Peyer's patch (tissue), 4 donors: ENCODE measurements at regions not wholly inside any gene's neighbourhood (a gene's known extent, or its start where the extent isn't known, plus 50 kb on each side); places are given as distances from the start of the nearest gene placed in this dataset.

ENCODE experiments used
- DNase-seq, 3 donors: peaks; one replicate each; pipeline ENCODE4 v3.0.0-alpha.2; 2017 to 2019
- H3K27ac ChIP-seq, 4 donors: fragments of 200-600 bp; sonication (generic); one replicate each; pipeline ENCODE4 v1.5.1; 2016 to 2019
- H3K27me3 ChIP-seq, 2 donors: fragments of 200-600 bp; sonication (generic); one replicate each; pipeline ENCODE4 v1.5.1; 2019
- H3K36me3 ChIP-seq, 3 donors: fragments of 200-600 bp; sonication (generic); one replicate each; pipeline ENCODE4 v1.5.1; 2016 to 2019
- H3K4me1 ChIP-seq, 4 donors: fragments of 200-600 bp; sonication (generic); one replicate each; pipeline ENCODE4 v1.5.1; 2016 to 2019
- H3K4me3 ChIP-seq, 4 donors: fragments of 200-600 bp; sonication (generic); 1 replicate in 3 of 4; 2 replicates in 1 of 4; pipeline ENCODE4 v1.5.1; 2016 to 2019; ENCODE audit warnings: mild to moderate bottlenecking in 1 of 4
- H3K9me3 ChIP-seq, 4 donors: fragments of 200-600 bp; sonication (generic); one replicate each; pipeline ENCODE4 v1.5.1; 2016 to 2019; ENCODE audit warnings: mild to moderate bottlenecking in 1 of 4
- POLR2A ChIP-seq, 2 donors: fragments of 450-650 bp; IDR thresholded peaks; one replicate each; pipeline ENCODE4 v1.5.1; 2017; ENCODE audit warnings: antibody characterized with exemption in 2 of 2, mild to moderate bottlenecking in 2 of 2, moderate library complexity in 2 of 2
- TF ChIP-seq, protein P1 (sequence below), 6 experiments: fragments of 450-650 bp in 4 of 6; fragments of 200-600 bp in 2 of 6; sonication (generic) in 1 of 6; IDR thresholded peaks; one replicate each; pipeline ENCODE4 v1.5.1; 2017 to 2019; ENCODE audit warnings: antibody characterized with exemption in 6 of 6, mild to moderate bottlenecking in 3 of 6, moderate library complexity in 1 of 6

DNA sequence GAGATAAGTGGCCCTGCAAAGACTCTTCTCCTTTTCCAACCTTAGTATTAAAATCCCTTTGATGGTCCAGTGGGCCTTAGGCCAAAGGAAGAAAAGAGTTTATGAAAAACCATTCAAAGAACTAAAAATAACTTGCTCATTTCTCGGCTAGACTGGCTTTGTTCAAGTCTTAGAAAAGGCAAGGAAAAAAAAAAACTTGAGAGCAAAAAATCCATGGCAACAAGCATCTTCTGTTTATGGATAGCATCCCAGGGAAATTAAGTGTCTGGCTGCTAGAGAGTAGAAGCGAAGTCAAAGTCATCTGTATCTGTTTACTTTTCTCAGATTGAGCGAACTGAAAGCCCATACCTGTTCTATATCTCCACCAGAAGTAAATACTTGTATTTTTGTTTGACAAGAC, 129.6 kb downstream of the KCTD15 start:
- H3K4me1 ChIP-seq = no peaks in the 10 kb centered on the region
- no peak overlapping the region for H3K27ac ChIP-seq
- no peaks in the 10 kb centered on the region for H3K27me3 ChIP-seq
- no peaks in the 10 kb centered on the region for H3K36me3 ChIP-seq
- H3K9me3 ChIP-seq = no peaks in the 10 kb centered on the region
- TF ChIP-seq, protein P1, sequence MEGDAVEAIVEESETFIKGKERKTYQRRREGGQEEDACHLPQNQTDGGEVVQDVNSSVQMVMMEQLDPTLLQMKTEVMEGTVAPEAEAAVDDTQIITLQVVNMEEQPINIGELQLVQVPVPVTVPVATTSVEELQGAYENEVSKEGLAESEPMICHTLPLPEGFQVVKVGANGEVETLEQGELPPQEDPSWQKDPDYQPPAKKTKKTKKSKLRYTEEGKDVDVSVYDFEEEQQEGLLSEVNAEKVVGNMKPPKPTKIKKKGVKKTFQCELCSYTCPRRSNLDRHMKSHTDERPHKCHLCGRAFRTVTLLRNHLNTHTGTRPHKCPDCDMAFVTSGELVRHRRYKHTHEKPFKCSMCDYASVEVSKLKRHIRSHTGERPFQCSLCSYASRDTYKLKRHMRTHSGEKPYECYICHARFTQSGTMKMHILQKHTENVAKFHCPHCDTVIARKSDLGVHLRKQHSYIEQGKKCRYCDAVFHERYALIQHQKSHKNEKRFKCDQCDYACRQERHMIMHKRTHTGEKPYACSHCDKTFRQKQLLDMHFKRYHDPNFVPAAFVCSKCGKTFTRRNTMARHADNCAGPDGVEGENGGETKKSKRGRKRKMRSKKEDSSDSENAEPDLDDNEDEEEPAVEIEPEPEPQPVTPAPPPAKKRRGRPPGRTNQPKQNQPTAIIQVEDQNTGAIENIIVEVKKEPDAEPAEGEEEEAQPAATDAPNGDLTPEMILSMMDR (IDR thresholded peaks at IDR 0.05) = no peak
- TF ChIP-seq POLR2A (IDR thresholded peaks at IDR 0.05) = no peak
- no peak overlapping the region for H3K4me3 ChIP-seq
- no peak for DNase-seq

DNA sequence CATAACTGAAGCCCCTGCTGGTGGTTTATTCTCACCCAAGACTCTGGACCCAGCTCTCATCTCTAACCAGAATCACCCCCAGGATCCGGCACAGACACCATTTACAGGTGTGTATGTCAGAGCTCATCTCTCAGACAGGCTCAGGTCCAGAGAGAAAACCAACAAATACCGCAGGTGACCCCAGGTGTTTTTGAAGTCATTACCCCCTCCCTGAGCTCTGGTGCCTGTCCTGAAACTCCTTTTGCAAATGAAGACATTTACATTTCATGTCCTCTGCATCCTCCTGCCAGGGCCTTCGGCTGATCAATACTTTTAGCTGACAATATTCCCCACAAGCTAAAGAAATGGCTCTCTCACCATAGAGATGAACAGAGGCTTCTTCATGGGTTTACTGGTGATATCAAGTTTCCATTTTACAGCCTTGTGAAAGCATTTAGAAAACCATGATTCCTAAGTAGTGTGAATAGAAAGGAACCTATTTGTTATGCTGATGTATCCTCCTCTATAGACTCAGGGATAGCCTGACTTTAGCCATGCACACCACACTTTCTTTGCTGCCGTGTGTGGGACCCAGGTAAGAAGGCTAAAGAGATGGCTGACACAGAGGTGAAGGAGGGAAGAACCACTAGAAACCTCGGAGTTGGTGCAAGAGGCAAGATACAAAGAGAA, 131.3 kb downstream of the KCTD15 start:
- Histone ChIP-seq H3K36me3 (no peaks in the 10 kb centered on the region), H3K27me3 (no peaks in the 10 kb centered on the region), H3K4me1 (no peaks in the 10 kb centered on the region), H3K9me3 (no peaks in the 10 kb centered on the region), H3K4me3 (no peak overlapping the region), H3K27ac (no peak overlapping the region)
- TF ChIP-seq POLR2A (IDR thresholded peaks at IDR 0.05) = no peak
- TF ChIP-seq, protein P1 (IDR thresholded peaks at IDR 0.05) = no peak
- DNase-seq = no peak

DNA sequence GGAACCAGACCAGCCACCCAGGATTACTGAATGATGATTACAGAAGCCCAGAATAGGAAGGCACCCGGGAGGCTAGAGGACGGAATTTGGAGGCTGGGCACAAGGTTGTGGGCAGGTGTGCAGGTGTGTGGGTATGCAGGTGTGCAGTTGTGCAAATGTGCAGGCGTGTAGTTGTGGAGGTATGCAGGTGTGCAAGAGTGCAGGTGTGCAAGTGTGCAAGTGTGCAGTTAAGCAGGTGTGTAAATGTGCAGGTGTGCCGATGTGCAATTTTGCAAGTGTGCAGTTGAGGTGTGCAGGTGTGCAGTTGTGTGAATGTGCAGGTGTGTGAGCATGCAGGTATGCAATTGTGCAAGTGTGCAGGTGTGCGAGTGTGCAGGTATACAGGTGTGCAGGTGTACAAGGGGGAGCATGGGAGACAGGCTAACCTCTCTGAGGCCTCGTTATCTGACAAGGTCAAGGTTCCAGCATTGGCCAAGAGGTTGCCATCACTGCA, 131.8 kb downstream of the KCTD15 start:
- peaks cover 0 to under 1% (median 0%) of the 10 kb centered on the region in 4 donors for H3K9me3 ChIP-seq
- no peak overlapping the region for H3K4me3 ChIP-seq
- no peaks in the 10 kb centered on the region for H3K27me3 ChIP-seq
- H3K27ac ChIP-seq = no peak overlapping the region
- DNase-seq = no peak
- no peak for TF ChIP-seq POLR2A (IDR thresholded peaks at IDR 0.05)
- TF ChIP-seq, protein P1 (IDR thresholded peaks at IDR 0.05) = no peak
- no peaks in the 10 kb centered on the region for H3K4me1 ChIP-seq
- no peaks in the 10 kb centered on the region for H3K36me3 ChIP-seq

DNA sequence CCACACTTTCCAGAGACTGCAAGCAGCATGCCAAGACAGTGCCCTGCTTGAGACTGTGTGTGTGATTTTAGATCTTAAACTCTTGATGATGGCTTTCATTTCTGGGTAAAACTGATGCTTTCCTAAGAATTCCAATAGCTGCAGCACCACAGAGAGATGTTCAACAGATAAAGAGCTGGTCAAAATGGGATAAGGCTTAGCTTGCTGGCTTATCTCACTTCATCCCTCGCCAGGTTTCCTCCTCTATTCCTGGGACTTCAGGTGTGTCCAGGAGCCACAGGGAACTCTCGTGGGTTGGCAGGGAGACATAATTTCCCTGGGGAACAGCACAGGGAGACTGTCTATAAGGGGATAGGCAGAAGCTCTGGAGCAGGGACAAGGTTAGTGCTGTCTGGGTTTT, 137.3 kb downstream of the KCTD15 start:
- no peak for DNase-seq
- TF ChIP-seq, protein P1 (IDR thresholded peaks at IDR 0.05) = no peak
- no peak for TF ChIP-seq POLR2A (IDR thresholded peaks at IDR 0.05)

DNA sequence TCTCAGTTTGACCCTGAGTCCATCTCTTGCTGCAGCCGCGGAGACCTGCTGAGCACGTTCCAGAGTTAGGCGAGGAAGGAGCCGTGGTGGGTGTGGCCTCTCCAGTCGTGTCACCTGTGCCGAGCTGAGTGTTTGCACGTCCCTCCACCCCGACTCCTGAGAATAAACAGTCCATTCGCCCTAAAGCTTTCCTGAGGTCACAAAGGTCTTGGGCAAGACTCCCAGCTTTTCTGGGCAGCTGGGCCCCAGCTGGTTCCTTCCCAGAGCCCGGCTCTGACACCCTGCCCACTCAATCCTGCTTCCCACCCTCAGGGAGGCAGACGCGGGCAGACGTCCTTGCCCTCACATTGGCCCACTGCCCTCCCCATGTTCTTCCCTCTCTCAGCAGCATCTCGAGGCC, 142.2 kb downstream of the KCTD15 start:
- Histone ChIP-seq H3K9me3 (peaks cover 0 to 5% (median under 1%) of the 10 kb centered on the region in 4 donors), H3K36me3 (no peaks in the 10 kb centered on the region), H3K4me3 (no peak overlapping the region), H3K27me3 (no peaks in the 10 kb centered on the region), H3K27ac (no peak overlapping the region), H3K4me1 (no peaks in the 10 kb centered on the region)
- no peak for DNase-seq
- TF ChIP-seq POLR2A (IDR thresholded peaks at IDR 0.05) = no peak

More for the DNA sequence above, 137.3 kb downstream of the KCTD15 start:
- Histone ChIP-seq H3K27me3 (no peaks in the 10 kb centered on the region), H3K27ac (no peak overlapping the region), H3K4me3 (no peak overlapping the region), H3K9me3 (peaks cover 0 to 7% (median 3%) of the 10 kb centered on the region in 4 donors), H3K36me3 (no peaks in the 10 kb centered on the region), H3K4me1 (no peaks in the 10 kb centered on the region)

DNA sequence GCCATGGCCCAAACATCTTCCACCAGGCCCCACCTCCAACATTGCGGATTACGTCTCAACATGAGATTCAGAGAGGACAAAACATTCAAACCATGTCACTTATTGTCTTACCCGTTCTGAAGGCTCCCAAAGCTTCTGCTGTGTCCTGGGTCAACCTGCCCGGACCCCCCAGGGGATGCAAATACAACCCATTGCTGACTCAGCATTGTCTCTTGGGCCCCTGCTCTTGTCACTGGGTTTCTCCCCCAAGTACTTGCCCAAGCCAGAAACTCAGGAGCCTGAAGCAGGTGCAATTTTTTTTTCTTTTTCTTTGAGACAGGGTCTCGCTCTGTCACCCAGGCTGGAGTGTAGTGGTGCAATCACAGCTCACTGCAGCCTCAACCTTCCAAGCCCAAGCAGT, 144.5 kb downstream of the KCTD15 start:
- H3K9me3 ChIP-seq = no peaks in the 10 kb centered on the region
- no peak overlapping the region for H3K4me3 ChIP-seq
- no peaks in the 10 kb centered on the region for H3K27me3 ChIP-seq
- H3K4me1 ChIP-seq = no peaks in the 10 kb centered on the region
- H3K36me3 ChIP-seq = no peaks in the 10 kb centered on the region
- no peak overlapping the region for H3K27ac ChIP-seq
- DNase-seq = no peak
- no peak for TF ChIP-seq POLR2A (IDR thresholded peaks at IDR 0.05)
- TF ChIP-seq, protein P1 (IDR thresholded peaks at IDR 0.05) = no peak
